ENCODE measurements at regions not wholly inside any gene's neighbourhood (a gene's known extent, or its start where the extent isn't known, plus 50 kb on each side); places are given as distances from the start of the nearest gene placed in this dataset.

DNA sequence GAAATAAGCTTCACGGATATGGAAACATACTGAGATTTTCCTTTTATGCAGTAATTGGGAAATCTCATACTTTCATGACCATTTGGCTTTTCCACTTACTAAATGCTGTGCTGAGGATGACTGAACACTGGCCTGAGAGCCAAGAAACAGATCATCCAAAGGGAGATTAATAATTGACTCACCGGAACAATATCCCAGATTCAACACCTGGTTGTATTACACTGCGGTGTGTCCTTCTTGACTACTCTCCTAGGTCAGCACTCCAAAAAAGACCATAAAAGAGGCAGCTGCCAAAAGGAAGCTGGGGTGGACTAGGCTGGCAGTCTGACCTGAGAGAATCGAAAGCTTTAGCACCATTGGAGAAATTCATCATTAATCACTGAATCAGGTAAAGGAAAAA is 469.1 kb downstream of the CBLN2 start:
- DNase-seq: no peak
- no peaks in the 10 kb centered on the region for H3K36me3 ChIP-seq
- H3K9me3 ChIP-seq: no peaks in the 10 kb centered on the region
- no peaks in the 10 kb centered on the region for H3K27me3 ChIP-seq
- no peak overlapping the region for H3K4me3 ChIP-seq

- no peaks in the 10 kb centered on the region for H3K36me3 ChIP-seq
- H3K9me3 ChIP-seq: no peaks in the 10 kb centered on the region
- DNase-seq: no peak
- no peak overlapping the region for H3K4me3 ChIP-seq
- no peaks in the 10 kb centered on the region for H3K27me3 ChIP-seq
Observed at GRCh38 chr18:72063001-72063400, 481.1 kb downstream of the CBLN2 start.

DNA sequence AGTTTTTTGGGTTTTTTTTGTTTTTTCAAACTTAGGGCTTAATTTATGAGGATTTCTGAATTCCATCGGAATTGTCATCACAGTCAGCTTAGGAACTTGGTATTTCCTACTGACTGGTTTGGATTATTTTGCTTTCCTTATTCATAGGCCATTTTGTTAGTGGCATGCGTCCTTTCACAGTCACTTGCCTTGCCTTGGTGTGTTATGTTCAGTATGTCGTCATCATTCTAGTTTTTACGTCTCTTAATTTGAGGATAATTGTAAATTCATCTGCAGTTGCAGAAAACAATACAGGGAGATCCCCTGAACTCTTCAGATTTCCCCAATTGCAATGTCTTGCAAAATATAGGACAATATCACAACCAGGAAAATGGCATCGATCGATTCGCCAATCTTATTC is 485.3 kb downstream of the CBLN2 start:
- Histone ChIP-seq H3K27me3 (no peaks in the 10 kb centered on the region), H3K4me3 (no peak overlapping the region), H3K36me3 (no peaks in the 10 kb centered on the region), H3K9me3 (no peaks in the 10 kb centered on the region)
- no peak for DNase-seq

DNA sequence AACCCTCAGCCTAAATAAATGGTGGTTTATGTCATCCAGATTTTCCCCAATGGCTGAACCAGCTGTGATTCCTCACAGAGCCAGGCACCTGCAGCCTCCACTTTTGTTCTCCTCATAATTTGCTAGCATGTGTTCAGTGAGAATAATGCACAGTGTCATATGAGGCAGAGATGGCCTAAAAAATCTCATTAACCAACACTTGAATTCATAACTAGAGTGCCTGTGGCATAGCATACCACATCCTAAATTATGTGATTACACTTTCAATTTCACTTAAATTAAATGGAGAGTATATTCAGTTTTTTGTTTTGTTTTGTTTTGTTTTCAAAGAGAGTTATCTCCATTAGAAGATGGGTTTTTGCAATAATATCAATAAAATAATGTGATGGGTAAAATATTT is 488.0 kb downstream of the CBLN2 start:
- Histone ChIP-seq H3K9me3 (no peaks in the 10 kb centered on the region), H3K4me3 (no peak overlapping the region), H3K36me3 (no peaks in the 10 kb centered on the region), H3K27me3 (no peaks in the 10 kb centered on the region)
- no peak for DNase-seq

DNA sequence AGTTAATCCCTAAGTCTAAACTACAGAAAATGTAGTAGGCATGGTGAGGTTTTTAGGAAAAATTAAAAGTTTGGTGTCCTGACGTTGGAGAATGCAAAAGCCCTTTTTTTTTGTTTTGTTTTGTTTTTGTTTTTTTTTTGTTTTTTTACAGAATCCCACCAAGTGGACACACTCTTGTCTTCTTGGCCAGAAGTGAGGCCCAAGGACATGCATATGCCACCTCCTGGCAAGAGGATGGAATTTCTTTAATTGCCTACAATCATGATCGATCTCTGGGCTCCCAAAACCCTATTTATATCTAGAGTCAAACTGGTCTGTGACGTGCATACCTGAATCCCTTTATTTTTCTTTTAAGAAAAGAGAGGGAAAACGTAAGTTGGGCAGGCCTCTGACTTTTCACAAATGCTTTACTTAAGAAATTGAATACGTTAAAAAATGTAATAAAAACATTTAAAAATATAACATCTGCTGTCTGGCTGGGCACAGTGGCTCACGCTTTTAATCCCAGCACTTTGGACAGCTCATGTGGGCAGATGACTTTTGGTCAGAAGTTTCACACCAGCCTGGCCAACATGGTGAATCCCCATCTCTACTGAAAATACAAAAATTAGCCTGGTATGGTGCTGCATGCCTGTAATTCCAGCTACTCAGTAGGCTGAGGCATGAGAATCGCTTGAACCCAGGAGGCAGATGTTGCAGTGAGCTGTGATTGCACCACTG is 502.7 kb downstream of the CBLN2 start:
- no peak overlapping the region for H3K4me3 ChIP-seq
- no peaks in the 10 kb centered on the region for H3K27me3 ChIP-seq
- no peak for DNase-seq
- no peaks in the 10 kb centered on the region for H3K9me3 ChIP-seq
- H3K36me3 ChIP-seq: no peaks in the 10 kb centered on the region

DNA sequence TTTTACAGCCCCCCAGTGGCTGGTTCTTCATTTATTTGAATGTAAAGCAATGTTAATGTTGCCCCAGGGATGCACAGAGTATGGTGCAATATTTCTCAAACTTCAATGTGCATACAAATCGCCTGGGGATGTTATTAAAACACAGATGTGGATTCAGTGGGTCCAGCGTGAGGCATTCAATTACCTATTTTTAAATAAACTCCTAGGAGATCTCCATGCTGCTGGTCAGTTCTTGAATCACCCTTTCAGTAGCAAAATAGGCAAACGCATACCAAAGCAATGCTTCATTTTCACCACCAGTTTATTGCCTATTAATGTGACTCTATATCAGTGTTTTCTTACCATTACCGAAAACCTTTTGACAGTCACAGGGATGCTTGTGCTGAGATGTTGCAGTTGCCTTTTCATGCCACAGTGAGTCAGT is 530.7 kb downstream of the CBLN2 start:
- Histone ChIP-seq H3K9me3 (no peaks in the 10 kb centered on the region), H3K36me3 (no peaks in the 10 kb centered on the region), H3K27me3 (no peaks in the 10 kb centered on the region), H3K4me3 (no peak overlapping the region)
- no peak for DNase-seq

DNA sequence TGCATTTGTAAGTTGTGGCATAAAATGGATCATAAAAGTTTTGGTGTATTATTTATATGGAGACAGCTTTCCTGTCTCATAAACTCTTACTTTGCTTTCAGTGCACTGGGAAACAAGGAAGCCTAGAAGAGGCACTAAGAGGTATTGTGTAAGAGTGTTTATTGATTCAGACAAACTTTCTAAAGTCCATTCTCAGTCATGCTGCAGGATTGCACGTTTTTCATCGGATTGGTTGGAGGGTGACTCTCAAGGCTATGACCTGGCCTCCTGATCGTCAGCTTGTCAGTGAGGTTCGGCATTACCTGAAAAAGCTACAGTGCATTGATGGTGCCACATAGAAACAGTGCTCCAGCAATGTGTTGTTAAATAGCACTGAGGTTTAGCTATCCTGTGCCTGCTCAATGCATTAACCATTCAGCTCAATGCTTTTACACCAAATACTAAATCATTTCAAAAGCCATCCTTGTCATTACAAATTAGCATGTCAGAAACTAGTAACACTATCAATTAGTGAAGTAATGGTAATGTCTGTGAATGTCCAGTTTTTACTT is 545.5 kb downstream of the CBLN2 start:
- H3K27me3 ChIP-seq: no peaks in the 10 kb centered on the region
- no peaks in the 10 kb centered on the region for H3K36me3 ChIP-seq
- no peaks in the 10 kb centered on the region for H3K9me3 ChIP-seq
- H3K4me3 ChIP-seq: no peak overlapping the region
- no peak for DNase-seq

GRCh38 chr18:71995904-71996465 is 548.2 kb downstream of the CBLN2 start:
- DNase-seq: no peak
- no peaks in the 10 kb centered on the region for H3K9me3 ChIP-seq
- H3K27me3 ChIP-seq: no peaks in the 10 kb centered on the region
- no peak overlapping the region for H3K4me3 ChIP-seq
- H3K36me3 ChIP-seq: no peaks in the 10 kb centered on the region

GRCh38 chr18:71994273-71994672 is 549.9 kb downstream of the CBLN2 start:
- H3K36me3 ChIP-seq: no peaks in the 10 kb centered on the region
- H3K9me3 ChIP-seq: no peaks in the 10 kb centered on the region

DNA sequence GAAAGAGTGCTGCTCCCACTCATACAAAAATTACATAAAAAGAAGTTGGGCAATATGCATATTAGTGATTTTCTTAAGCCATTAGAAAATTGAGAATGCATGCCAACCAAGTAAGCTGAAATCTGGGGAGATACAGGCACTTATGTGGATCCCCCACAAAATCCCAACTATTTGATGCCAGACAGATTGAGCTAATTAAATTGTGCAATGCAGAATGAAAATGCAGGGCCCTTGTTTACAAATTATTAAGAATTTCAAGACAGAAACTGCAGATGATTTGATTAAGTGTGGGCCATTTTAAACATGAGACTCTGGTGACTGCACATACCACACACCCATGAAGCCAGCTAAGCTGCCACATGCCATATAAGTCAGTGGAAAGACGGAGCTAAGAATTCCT is 554.5 kb downstream of the CBLN2 start:
- Histone ChIP-seq H3K9me3 (no peaks in the 10 kb centered on the region), H3K27me3 (no peaks in the 10 kb centered on the region), H3K36me3 (no peaks in the 10 kb centered on the region), H3K4me3 (no peak overlapping the region)
- no peak for DNase-seq

More at GRCh38 chr18:71994273-71994672, 549.9 kb downstream of the CBLN2 start:
- Histone ChIP-seq H3K4me3 (no peak overlapping the region), H3K27me3 (no peaks in the 10 kb centered on the region)
- no peak for DNase-seq

GRCh38 chr18:71986351-71987050 is 557.6 kb downstream of the CBLN2 start:
- no peaks in the 10 kb centered on the region for H3K9me3 ChIP-seq
- no peaks in the 10 kb centered on the region for H3K36me3 ChIP-seq
- H3K4me3 ChIP-seq: no peak overlapping the region
- H3K27me3 ChIP-seq: no peaks in the 10 kb centered on the region
- DNase-seq: no peak

- Histone ChIP-seq H3K9me3 (no peaks in the 10 kb centered on the region), H3K4me3 (no peak overlapping the region), H3K27me3 (no peaks in the 10 kb centered on the region), H3K36me3 (no peaks in the 10 kb centered on the region)
- no peak for DNase-seq
Observed at GRCh38 chr18:71976744-71977143, 567.4 kb downstream of the CBLN2 start.

- H3K4me3 ChIP-seq: no peak overlapping the region
- no peak for DNase-seq
- H3K9me3 ChIP-seq: peaks cover 3% of the 10 kb centered on the region; the same call in 1 of the 2 replicates
- H3K36me3 ChIP-seq: no peaks in the 10 kb centered on the region
- H3K27me3 ChIP-seq: no peaks in the 10 kb centered on the region
Observed at GRCh38 chr18:71966791-71967190, 577.4 kb downstream of the CBLN2 start.

DNA sequence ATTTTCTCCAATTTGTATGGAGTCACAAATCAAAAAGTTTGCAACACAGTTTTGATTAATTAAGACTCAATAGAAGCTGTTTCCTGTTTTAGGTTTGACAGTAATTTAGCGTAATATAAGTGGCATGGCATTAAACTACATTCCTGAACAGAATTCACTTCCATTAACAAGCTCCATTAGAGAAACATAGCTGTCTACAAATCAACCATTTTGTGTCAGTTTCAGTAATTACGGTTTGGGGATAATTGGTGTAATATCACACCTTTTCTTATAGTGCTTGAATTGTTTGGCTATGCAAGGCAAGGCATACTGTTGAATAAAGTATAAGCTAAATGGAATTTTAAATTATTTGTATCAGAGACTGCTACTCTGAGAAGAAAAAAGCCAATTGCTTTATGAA is 585.5 kb downstream of the CBLN2 start:
- Histone ChIP-seq H3K36me3 (no peaks in the 10 kb centered on the region), H3K4me3 (no peak overlapping the region), H3K27me3 (no peaks in the 10 kb centered on the region), H3K9me3 (no peaks in the 10 kb centered on the region)
- no peak for DNase-seq

- Histone ChIP-seq H3K27me3 (no peaks in the 10 kb centered on the region), H3K9me3 (no peaks in the 10 kb centered on the region), H3K36me3 (no peaks in the 10 kb centered on the region), H3K4me3 (no peak overlapping the region)
- no peak for DNase-seq
Observed at GRCh38 chr18:71951001-71951400, 593.1 kb downstream of the CBLN2 start.

DNA sequence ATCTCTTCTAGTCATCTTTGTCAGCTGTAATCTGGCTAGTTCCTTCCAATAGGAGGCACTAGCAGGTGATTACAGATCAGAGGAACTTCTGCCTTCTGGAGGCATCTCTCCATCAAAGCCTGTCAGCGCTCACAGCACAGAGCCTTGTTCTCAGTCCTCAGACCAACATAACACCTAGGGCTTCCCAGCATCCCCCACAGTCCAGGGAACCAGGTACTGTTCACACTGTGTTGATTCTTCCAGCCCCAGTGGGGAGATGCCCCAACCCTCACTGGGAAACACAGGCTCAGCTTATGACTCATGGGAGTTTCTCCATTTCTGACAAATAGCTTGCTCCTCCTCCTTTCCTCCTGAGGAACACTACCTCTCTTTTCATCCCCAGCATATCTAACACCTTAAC is 601.7 kb downstream of the CBLN2 start:
- Histone ChIP-seq H3K4me3 (no peak overlapping the region), H3K36me3 (no peaks in the 10 kb centered on the region), H3K27me3 (no peaks in the 10 kb centered on the region), H3K9me3 (no peaks in the 10 kb centered on the region)
- DNase-seq: no peak

DNA sequence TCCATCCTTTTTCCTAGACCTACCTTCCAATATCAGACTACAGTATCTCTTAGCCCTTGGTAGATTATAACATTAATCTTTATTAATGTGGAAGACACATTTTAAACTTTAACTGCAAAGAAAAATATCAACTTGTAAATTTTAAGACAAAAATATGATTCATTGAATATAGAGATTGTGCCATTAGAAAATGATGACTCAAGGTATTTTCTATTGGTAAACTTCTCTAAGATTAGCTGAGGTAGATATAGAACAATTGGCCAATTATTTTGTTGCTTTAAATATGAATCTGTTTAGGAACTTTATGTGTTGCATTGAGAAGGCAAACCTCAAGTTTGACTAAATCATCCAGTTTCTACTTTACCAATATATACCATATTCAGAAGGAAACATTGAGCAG is 604.7 kb downstream of the CBLN2 start:
- DNase-seq: no peak
- Histone ChIP-seq H3K4me3 (no peak overlapping the region), H3K36me3 (no peaks in the 10 kb centered on the region), H3K27me3 (no peaks in the 10 kb centered on the region), H3K9me3 (no peaks in the 10 kb centered on the region)

GRCh38 chr18:71936744-71937143 is 607.4 kb downstream of the CBLN2 start:
- DNase-seq: no peak
- no peak overlapping the region for H3K4me3 ChIP-seq
- H3K27me3 ChIP-seq: no peaks in the 10 kb centered on the region
- no peaks in the 10 kb centered on the region for H3K9me3 ChIP-seq
- no peaks in the 10 kb centered on the region for H3K36me3 ChIP-seq

All from MG63 (cell line).